ENCODE measurements at regions not wholly inside any gene's neighbourhood (a gene's known extent, or its start where the extent isn't known, plus 50 kb on each side); places are given as distances from the start of the nearest gene placed in this dataset.
"Not testable (repeated sequence)": the region's sequence is repeated elsewhere in the genome, so short reads cannot be mapped to it uniquely, and the experiment has no call there.

- Histone ChIP-seq H3K79me2 (no peaks in the 10 kb centered on the region), H3K36me3 (replicated peaks; ENCODE audit: insufficient read depth, low read depth) (no peaks in the 10 kb centered on the region), H3K27ac (peak overlapping the region; percentile 13), H3K9me3 (ENCODE audit: low read depth) (no peaks in the 10 kb centered on the region), H3K4me2 (no peak overlapping the region), H4K20me1 (ENCODE audit: insufficient read depth, poor library complexity, severe bottlenecking) (no peaks in the 10 kb centered on the region), H3K9me2 (replicated peaks; ENCODE audit: insufficient read depth) (no peaks in the 10 kb centered on the region), H3K4me1 (ENCODE audit: insufficient read depth) (peaks cover 3% of the 10 kb centered on the region), H3K27me3 (no peaks in the 10 kb centered on the region), H2AFZ (no peak overlapping the region), H3K4me3 (no peak overlapping the region)
- no peak for TF ChIP-seq EZH2 (IDR thresholded peaks at IDR 0.05; ENCODE audit: borderline replicate concordance)
- TF ChIP-seq EZH2phosphoT487 (IDR thresholded peaks at IDR 0.05; ENCODE audit: low read depth, severe bottlenecking, unreplicated experiment), result no peak
- DNase-seq (ENCODE audit: low spot score), result peak; percentile 82
- 67% methylated on average over 2 of the region's 2 CpGs for WGBS (ENCODE audit: low lambda C conversion rate, missing lambda C conversion rate)
Measured at GRCh38 chr3:28050885-28051284, 190.5 kb upstream of the CMC1 start.

- H3K36me3 ChIP-seq (replicated peaks; ENCODE audit: insufficient read depth, low read depth), result no peaks in the 10 kb centered on the region
- H3K4me1 ChIP-seq (ENCODE audit: insufficient read depth), result peaks cover 3% of the 10 kb centered on the region
- H3K9me2 ChIP-seq (replicated peaks; ENCODE audit: insufficient read depth), result no peaks in the 10 kb centered on the region
- TF ChIP-seq EZH2phosphoT487 (IDR thresholded peaks at IDR 0.05; ENCODE audit: low read depth, severe bottlenecking, unreplicated experiment) (no peak), CTCF (IDR thresholded peaks at IDR 0.05; ENCODE audit: poor library complexity) (no peak), EZH2 (IDR thresholded peaks at IDR 0.05; ENCODE audit: borderline replicate concordance) (no peak)
- H3K27me3 ChIP-seq, result no peaks in the 10 kb centered on the region
- H3K4me2 ChIP-seq, result no peak overlapping the region
- no peak overlapping the region for H3K27ac ChIP-seq
- H3K79me2 ChIP-seq, result no peaks in the 10 kb centered on the region
- H2AFZ ChIP-seq, result no peak overlapping the region
- H4K20me1 ChIP-seq (ENCODE audit: insufficient read depth, poor library complexity, severe bottlenecking), result no peaks in the 10 kb centered on the region
- no peak overlapping the region for H3K4me3 ChIP-seq
- H3K9me3 ChIP-seq (ENCODE audit: low read depth), result no peaks in the 10 kb centered on the region
- whole genome bisulfite sequencing (ENCODE audit: low lambda C conversion rate, missing lambda C conversion rate), result 61% methylated on average over 1 of the region's 1 CpG
- peak; percentile 9 for DNase-seq (ENCODE audit: low spot score)
Measured at GRCh38 chr3:28053759-28054158, 187.7 kb upstream of the CMC1 start.

GRCh38 chr3:28056806-28057205 lies 184.6 kb upstream of the CMC1 start:
- Histone ChIP-seq H4K20me1 (ENCODE audit: insufficient read depth, poor library complexity, severe bottlenecking) (no peaks in the 10 kb centered on the region), H3K27ac (no peak overlapping the region), H3K4me1 (ENCODE audit: insufficient read depth) (peaks cover 3% of the 10 kb centered on the region), H3K4me2 (no peak overlapping the region), H3K79me2 (no peaks in the 10 kb centered on the region), H3K9me3 (ENCODE audit: low read depth) (no peaks in the 10 kb centered on the region), H2AFZ (no peak overlapping the region), H3K9me2 (replicated peaks; ENCODE audit: insufficient read depth) (no peaks in the 10 kb centered on the region), H3K36me3 (replicated peaks; ENCODE audit: insufficient read depth, low read depth) (no peaks in the 10 kb centered on the region), H3K27me3 (no peaks in the 10 kb centered on the region), H3K4me3 (no peak overlapping the region)
- TF ChIP-seq EZH2phosphoT487 (IDR thresholded peaks at IDR 0.05; ENCODE audit: low read depth, severe bottlenecking, unreplicated experiment) (no peak), EZH2 (IDR thresholded peaks at IDR 0.05; ENCODE audit: borderline replicate concordance) (no peak), CTCF (IDR thresholded peaks at IDR 0.05; ENCODE audit: poor library complexity) (no peak)
- 84% methylated on average over 2 of the region's 2 CpGs for WGBS (ENCODE audit: low lambda C conversion rate, missing lambda C conversion rate)
- no peak for DNase-seq (ENCODE audit: low spot score)

GRCh38 chr3:28057539-28057938 lies 183.9 kb upstream of the CMC1 start:
- Histone ChIP-seq H3K4me3 (no peak overlapping the region), H3K27me3 (no peaks in the 10 kb centered on the region), H3K9me2 (replicated peaks; ENCODE audit: insufficient read depth) (no peaks in the 10 kb centered on the region), H3K27ac (no peak overlapping the region), H3K79me2 (no peaks in the 10 kb centered on the region), H3K4me1 (ENCODE audit: insufficient read depth) (peaks cover 3% of the 10 kb centered on the region), H3K36me3 (replicated peaks; ENCODE audit: insufficient read depth, low read depth) (no peaks in the 10 kb centered on the region), H3K9me3 (ENCODE audit: low read depth) (no peaks in the 10 kb centered on the region), H4K20me1 (ENCODE audit: insufficient read depth, poor library complexity, severe bottlenecking) (no peaks in the 10 kb centered on the region), H3K4me2 (no peak overlapping the region), H2AFZ (no peak overlapping the region)
- DNase-seq (ENCODE audit: low spot score), result no peak
- no peak for TF ChIP-seq EZH2phosphoT487 (IDR thresholded peaks at IDR 0.05; ENCODE audit: low read depth, severe bottlenecking, unreplicated experiment)
- TF ChIP-seq CTCF (IDR thresholded peaks at IDR 0.05; ENCODE audit: poor library complexity), result no peak
- TF ChIP-seq EZH2 (IDR thresholded peaks at IDR 0.05; ENCODE audit: borderline replicate concordance), result no peak
- WGBS (ENCODE audit: low lambda C conversion rate, missing lambda C conversion rate), result 78% methylated on average over 2 of the region's 2 CpGs

GRCh38 chr3:28059199-28059598 lies 182.2 kb upstream of the CMC1 start:
- H3K4me3 ChIP-seq; H3K27me3 ChIP-seq; H3K79me2 ChIP-seq; H3K4me1 ChIP-seq (ENCODE audit: insufficient read depth); H2AFZ ChIP-seq; H3K4me2 ChIP-seq; H3K9me2 ChIP-seq (replicated peaks; ENCODE audit: insufficient read depth); H4K20me1 ChIP-seq (ENCODE audit: insufficient read depth, poor library complexity, severe bottlenecking); H3K36me3 ChIP-seq (replicated peaks; ENCODE audit: insufficient read depth, low read depth); DNase-seq (ENCODE audit: low spot score); H3K9me3 ChIP-seq (ENCODE audit: low read depth); H3K27ac ChIP-seq: not testable (repeated sequence)
- WGBS (ENCODE audit: low lambda C conversion rate, missing lambda C conversion rate), result 82% methylated on average over 25 of the region's 25 CpGs

All from hepatocyte (in vitro differentiated cells).